RCC 7860 (cell line): ENCODE measurements at regions not wholly inside any gene's neighbourhood (a gene's known extent, or its start where the extent isn't known, plus 50 kb on each side); places are given as distances from the start of the nearest gene placed in this dataset.

Experiments used
- DNase-seq: peaks from one replicate; pipeline ENCODE4 v3.0.0-alpha.2; 2015; ENCODE audit warnings: low spot score
- FAIRE-seq: peaks from 2 replicates; lab custom pipeline; 2012; peaks lifted over from hg19 to GRCh38; lab: Jason Lieb, UNC

- no peak for FAIRE-seq
- no peak for DNase-seq
Measured at GRCh38 chr16:74183601-74184360, 112.8 kb upstream of the PSMD7 start.

DNA sequence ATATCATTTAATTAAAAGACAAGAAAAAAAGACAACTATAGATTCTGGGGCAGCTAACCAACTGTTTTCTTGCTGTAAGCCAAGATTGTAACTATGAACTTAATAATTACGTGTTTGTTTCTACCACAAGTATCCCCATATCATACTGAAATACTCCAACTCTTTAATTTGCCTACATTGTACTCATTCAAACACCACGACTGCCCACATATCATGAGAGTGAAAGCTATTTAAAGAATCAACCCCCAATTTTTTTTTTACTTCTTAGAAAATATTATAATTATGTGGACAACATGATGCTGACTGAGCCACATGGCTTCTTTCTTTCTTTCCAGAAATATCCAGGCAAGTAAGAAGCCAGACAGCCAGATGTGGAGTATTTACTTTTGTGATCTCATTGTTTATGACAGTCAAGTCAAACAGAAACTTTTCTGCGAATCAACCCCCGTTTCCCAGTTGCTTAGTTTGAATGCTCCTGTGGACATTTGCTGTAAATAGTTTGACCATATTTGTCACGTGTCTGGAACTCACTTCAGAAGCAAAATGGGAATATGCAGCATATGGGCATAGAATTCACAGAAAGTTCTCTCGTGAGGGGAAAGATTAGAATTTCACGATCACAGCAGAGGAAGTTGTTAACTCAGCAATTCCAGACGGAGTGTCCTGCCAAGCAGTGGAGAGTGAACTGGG, 126.8 kb upstream of the PSMD7 start:
- FAIRE-seq (no peak), DNase-seq (no peak)

DNA sequence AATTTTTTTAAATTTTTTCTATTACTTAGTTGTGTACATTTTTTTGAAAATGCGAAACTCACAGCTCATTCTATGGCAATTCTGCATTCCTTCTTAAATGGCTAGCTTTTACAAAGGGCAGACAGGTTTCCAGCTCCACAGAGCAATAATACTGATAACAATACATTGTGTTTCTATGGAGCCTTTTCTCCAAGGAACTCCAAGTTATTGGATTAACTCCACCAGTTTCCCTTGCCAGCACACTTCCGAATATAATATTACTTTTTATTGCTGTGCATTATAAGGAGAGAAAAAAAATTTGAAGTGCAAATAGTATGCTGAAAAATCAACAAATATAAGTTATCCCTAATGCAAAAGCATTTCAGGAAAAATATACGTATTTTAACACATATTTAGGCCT, 127.5 kb upstream of the PSMD7 start:
- DNase-seq (no peak), FAIRE-seq (no peak)

- DNase-seq, result no peak
- no peak for FAIRE-seq
Measured at GRCh38 chr16:74168445-74168844, 128.2 kb upstream of the PSMD7 start.

DNA sequence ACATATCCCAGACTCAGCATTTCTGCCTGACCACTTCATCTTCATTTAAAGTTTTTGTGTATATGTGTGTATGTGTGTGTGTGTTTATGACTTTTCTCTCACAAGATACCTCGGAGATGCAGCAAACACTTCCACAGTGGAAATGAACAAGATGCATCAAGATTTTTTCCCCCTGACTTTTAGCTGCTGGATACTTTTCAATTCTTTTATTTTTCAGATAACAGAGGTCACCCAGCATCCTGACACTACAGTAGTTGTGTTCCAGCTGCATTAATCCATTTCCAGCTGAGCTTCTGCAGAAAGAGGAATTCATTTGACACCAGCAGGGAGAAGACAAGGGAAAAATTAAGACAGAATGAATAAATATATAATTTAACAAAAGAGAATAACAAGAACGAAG, 130.2 kb upstream of the PSMD7 start:
- DNase-seq, result no peak
- FAIRE-seq, result no peak

DNA sequence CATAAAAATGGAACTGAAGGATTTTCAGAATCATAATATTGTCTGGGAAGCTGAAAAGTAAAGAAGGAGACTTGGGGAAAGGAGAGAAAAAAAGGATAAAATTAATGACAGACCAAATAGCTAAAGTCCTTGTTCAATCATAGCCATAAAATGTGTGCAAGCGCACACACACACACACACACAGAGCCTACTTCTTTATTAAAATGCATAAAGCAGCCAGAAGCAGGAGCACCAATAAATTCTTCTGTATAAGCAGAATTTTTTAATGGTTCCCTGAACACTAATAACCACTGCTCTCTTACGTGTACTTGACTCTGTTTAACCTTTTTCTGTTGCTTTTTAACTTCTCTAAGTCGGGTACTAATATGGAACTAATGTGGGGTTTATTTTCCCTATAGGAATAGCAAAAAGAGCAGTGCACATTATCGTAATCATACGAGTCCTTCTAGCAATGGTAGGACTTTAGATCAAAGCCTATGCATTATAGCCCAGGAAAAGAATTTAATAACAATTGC, 131.0 kb upstream of the PSMD7 start:
- FAIRE-seq, result no peak
- no peak for DNase-seq

GRCh38 chr16:74160759-74161158, 135.9 kb upstream of the PSMD7 start:
- FAIRE-seq, result no peak
- no peak for DNase-seq

DNA sequence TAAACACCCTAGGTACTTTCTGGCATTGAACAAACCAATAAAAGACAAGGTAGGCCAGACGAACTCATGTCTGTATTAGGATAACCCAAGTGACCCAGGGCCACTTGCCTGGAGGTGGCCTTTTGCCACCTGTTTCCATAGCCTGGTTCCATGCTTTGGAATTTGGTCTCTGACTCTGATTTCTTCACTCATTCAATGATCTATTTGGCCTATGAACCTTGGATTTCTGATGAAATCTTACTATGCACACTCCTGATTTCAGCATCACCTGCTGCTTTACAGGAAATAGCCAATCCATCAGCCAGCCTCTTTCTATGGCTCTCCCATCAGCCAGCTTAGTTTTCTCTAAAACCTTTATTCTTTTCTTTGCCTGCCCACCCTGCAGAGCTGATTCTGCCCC, 142.8 kb upstream of the PSMD7 start:
- FAIRE-seq (no peak), DNase-seq (no peak)

GRCh38 chr16:74146643-74147042, 150.0 kb upstream of the PSMD7 start:
- DNase-seq, result no peak
- no peak for FAIRE-seq

DNA sequence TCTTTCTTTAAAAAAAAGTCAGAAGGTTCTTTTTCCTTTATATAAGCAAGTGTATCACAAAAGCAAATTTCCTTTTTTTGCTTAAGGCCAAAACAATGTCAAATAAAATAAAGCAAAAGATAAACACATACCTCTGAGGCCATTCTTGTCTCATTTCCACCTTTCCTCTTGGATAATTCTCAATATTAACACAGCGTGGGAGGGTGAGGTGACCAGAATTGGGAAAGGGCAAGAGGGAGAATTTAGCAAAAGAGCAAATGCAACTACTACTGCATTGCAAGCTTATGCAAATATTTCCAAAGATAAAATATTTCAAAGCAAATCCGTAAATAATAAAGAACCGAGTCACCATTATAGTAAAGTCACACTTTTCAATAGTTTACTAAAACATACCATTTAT, 153.4 kb upstream of the PSMD7 start:
- no peak for DNase-seq
- FAIRE-seq, result no peak

DNA sequence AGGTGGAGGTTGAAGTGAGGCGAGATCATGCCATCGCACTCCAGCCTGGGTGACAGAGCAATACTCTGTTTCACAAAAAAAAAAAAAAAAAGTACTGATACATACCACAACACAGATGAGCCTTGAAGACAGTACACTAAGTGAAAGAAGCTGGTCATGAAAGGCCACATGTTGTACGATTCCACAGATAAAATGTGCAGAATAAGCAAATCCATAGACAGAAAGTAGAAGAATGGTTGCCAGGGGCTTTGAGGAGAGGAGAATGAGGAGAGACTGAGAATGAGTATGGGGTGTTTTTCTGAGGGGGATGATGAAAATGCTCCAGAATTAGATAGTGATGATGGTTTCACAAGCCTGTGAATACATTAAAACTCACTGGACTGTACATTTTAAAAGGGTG, 155.6 kb upstream of the PSMD7 start:
- no peak for DNase-seq
- FAIRE-seq, result no peak

DNA sequence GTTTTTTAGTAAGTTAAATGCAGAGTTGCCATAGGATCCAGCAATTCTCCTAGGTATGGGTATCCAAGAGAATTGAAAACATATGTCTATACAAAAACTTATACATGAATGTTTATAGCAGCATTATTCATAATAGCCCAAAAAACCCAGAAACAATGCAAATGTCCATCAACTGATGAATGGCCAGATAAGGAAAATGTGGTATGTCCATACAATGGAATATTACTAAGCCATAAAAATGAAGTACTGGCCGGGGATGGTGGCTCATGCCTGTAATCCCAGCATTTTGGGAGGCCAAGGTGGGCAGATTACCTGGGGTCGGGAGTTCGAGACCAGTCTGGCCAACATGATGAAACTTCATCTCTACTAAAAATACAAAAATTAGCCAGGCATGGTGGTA, 156.1 kb upstream of the PSMD7 start:
- DNase-seq (no peak), FAIRE-seq (no peak)

GRCh38 chr16:74123826-74124225, 172.8 kb upstream of the PSMD7 start:
- FAIRE-seq, result no peak
- DNase-seq, result no peak

DNA sequence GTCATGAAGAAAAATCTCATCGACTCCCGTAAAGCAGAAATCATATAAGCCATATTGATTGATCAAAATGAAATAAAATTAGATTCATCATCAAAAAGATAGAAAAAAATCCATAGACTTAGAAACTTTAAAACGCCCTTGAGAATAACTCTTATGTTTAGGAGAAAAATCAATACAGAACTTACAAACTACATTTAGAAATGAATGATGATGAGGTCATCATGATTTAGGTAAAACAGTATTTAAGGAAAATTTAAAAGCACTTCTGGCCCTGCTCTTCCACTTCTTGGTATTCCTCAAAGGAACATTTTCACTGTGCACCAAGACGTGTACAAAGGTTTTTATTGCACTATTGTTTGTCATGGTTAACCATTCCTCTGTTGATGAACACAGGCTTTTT, 173.4 kb upstream of the PSMD7 start:
- no peak for DNase-seq

GRCh38 chr16:74117798-74118197, 178.8 kb upstream of the PSMD7 start:
- DNase-seq, result no peak
- no peak for FAIRE-seq

More for the DNA sequence above, 173.4 kb upstream of the PSMD7 start:
- no peak for FAIRE-seq

DNA sequence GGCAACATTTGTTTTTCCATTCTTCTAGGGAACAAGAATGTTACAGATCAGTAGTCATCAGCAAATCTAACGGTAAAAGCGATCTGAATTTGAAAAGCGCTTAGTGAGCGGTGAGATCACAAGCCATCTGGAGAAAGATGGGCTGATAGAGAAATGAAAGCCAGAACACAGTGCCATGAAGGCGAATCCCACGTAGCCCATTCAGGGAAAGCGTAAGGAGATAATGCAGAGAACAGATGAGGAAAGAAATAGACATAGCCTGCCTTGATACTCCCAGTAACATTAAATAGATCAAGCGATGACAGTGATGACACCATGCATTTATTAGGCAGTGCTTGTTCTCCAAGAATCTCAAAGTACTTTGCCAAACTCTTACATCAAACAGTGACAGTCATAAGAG, 183.1 kb upstream of the PSMD7 start:
- FAIRE-seq (no peak), DNase-seq (no peak)

DNA sequence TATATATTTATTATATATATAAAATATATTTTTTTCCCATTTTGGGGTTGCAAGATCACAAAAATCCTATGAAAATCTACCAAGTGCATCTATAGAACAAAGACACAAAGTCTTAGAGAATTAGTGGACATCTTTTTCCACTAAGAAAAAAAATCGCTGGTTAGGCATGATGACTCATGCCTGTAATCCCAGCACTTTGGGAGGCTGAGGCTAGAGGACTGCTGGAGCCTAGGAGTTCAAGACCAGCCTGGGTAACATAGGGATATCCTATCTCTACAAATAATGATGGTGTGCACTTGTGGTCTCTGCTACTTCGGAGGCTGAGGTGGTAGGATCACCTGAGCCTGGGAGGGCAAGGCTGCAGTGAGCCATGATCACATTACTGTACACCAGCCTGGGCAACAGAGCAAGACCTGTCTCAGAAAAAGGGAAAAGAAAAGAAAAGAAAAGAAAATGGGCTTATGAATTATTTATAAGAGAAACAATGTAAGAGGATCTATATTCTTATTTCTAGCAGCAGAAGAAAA, 185.1 kb upstream of the PSMD7 start:
- FAIRE-seq (no peak), DNase-seq (no peak)

GRCh38 chr16:74107795-74108610, 188.6 kb upstream of the PSMD7 start:
- DNase-seq (no peak), FAIRE-seq (no peak)

GRCh38 chr16:74104022-74104421, 192.6 kb upstream of the PSMD7 start:
- DNase-seq (no peak), FAIRE-seq (no peak)

DNA sequence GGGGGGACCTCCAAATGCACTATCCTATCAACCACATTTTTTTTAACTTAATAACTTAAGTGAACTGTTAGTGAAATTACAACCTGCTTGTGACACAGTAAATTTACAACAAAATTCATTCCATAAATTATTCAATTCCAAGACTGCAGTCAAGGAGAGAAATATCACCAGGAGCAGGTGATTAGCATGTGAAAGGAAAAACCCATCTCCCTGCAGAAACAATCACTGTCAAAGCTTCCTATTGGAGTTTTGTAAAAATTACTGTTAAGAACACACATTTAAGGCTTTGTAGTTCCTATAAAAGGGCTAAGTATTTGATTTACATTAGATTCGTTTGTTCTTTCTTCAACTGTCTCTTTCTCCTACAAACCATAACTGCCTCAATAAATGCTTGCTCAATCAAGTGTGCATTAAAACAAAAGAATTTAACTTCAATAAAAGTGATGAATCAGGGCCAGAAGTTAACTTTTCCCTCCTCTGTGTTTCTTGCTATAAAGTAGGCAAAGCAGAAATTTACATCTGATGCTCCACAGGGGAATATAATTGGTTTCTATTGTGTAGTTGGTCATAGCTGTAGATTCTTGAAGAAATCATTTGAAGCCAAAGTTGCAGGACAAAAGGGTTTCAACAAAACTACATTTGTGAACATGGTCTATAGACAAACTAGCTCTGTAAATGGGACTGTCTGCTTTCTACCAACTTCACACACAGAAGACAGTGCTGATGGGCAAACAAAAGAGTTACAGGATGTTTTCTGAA, 195.1 kb upstream of the PSMD7 start:
- FAIRE-seq, result no peak
- no peak for DNase-seq
